Astrocyte (in vitro differentiated cells and primary cell): ENCODE measurements at regions not wholly inside any gene's neighbourhood (a gene's known extent, or its start where the extent isn't known, plus 50 kb on each side); places are given as distances from the start of the nearest gene placed in this dataset.

ENCODE experiments used
- DNase-seq: peaks from one replicate; pipeline ENCODE4 v3.0.0-alpha.2; 2010; ENCODE audit warnings: low read depth
- FAIRE-seq: peaks from 2 replicates; lab custom pipeline; 2011; peaks lifted over from hg19 to GRCh38; lab: Jason Lieb, UNC
- H2AFZ ChIP-seq: 2 replicates; pipeline ENCODE4 v1.6.0; 2012; ENCODE audit warnings: low read depth, low read length, inconsistent platforms
- H3K27ac ChIP-seq: 2 replicates; pipeline ENCODE4 v1.5.1; 2011; ENCODE audit warnings: low read depth, low read length, inconsistent platforms
- H3K27me3 ChIP-seq: 2 replicates; pipeline ENCODE4 v1.6.0; 2011; ENCODE audit warnings: low read length, inconsistent platforms; ENCODE audit not compliant: insufficient read depth
- H3K36me3 ChIP-seq: 2 replicates; pipeline ENCODE4 v1.5.1; 2011; ENCODE audit warnings: low read length, inconsistent platforms; ENCODE audit not compliant: insufficient read depth
- H3K4me1 ChIP-seq: 2 replicates; pipeline ENCODE4 v1.5.1; 2011; ENCODE audit warnings: low read length, inconsistent platforms; ENCODE audit not compliant: insufficient read depth
- H3K4me2 ChIP-seq: 2 replicates; pipeline ENCODE4 v1.6.0; 2012; ENCODE audit warnings: low read length, inconsistent platforms
- H3K4me3 ChIP-seq: 2 replicates; pipeline ENCODE4 v1.5.1; 2011; ENCODE audit warnings: low read depth, mild to moderate bottlenecking, low read length, inconsistent platforms; ENCODE audit not compliant: insufficient read depth
- H3K79me2 ChIP-seq: 2 replicates; pipeline ENCODE4 v1.6.0; 2012; ENCODE audit warnings: mild to moderate bottlenecking, low read length, inconsistent platforms; ENCODE audit not compliant: insufficient read depth
- H3K9ac ChIP-seq: 2 replicates; pipeline ENCODE4 v1.6.0; 2012; ENCODE audit warnings: mild to moderate bottlenecking, low read length, inconsistent platforms
- H3K9me3 ChIP-seq: 2 replicates; pipeline ENCODE4 v1.5.1; 2012; ENCODE audit warnings: low read depth, mild to moderate bottlenecking, low read length, inconsistent platforms; ENCODE audit not compliant: insufficient read depth
- H4K20me1 ChIP-seq: 2 replicates; pipeline ENCODE4 v1.6.0; 2012; ENCODE audit warnings: low read length, inconsistent platforms; ENCODE audit not compliant: insufficient read depth
- H3K27ac Mint-ChIP-seq: one replicate; pipeline ENCODE4 v1.8.0; 2021; ENCODE audit warnings: mild to moderate bottlenecking, mixed read lengths; ENCODE audit not compliant: unreplicated experiment
- H3K27me3 Mint-ChIP-seq: one replicate; pipeline ENCODE4 v1.8.0; 2021; ENCODE audit warnings: low read depth, mixed read lengths; ENCODE audit not compliant: unreplicated experiment
- H3K36me3 Mint-ChIP-seq: one replicate; pipeline ENCODE4 v1.8.0; 2021; ENCODE audit warnings: low read depth, mixed read lengths; ENCODE audit not compliant: unreplicated experiment
- H3K4me1 Mint-ChIP-seq: one replicate; pipeline ENCODE4 v1.8.0; 2021; ENCODE audit warnings: low read depth, mixed read lengths; ENCODE audit not compliant: unreplicated experiment
- H3K4me3 Mint-ChIP-seq: one replicate; pipeline ENCODE4 v1.8.0; 2021; ENCODE audit warnings: mild to moderate bottlenecking, moderate library complexity, mixed read lengths; ENCODE audit not compliant: unreplicated experiment
- H3K9me3 Mint-ChIP-seq: one replicate; pipeline ENCODE4 v1.8.0; 2021; ENCODE audit warnings: mild to moderate bottlenecking, mixed read lengths; ENCODE audit not compliant: unreplicated experiment
- CTCF ChIP-seq: IDR thresholded peaks from 2 replicates; pipeline ENCODE4 v1.5.1; 2011; ENCODE audit warnings: low read depth, mild to moderate bottlenecking, inconsistent platforms, low read length, moderate library complexity; ENCODE audit not compliant: insufficient read depth
- EZH2 ChIP-seq: IDR thresholded peaks from 2 replicates; pipeline ENCODE4 v1.6.1; 2012; ENCODE audit warnings: mild to moderate bottlenecking, low read length, inconsistent platforms; ENCODE audit not compliant: insufficient read depth

GRCh38 chr17:77723909-77724875 lies 234.3 kb upstream of the TNRC6C start:
- Histone ChIP-seq H3K4me2 (no peak overlapping the region), H3K9ac (no peak overlapping the region), H3K36me3 (no peaks in the 10 kb centered on the region), H3K27me3 (peaks cover 27% of the 10 kb centered on the region), H2AFZ (no peak overlapping the region), H3K9me3 (no peaks in the 10 kb centered on the region), H3K4me1 (no peaks in the 10 kb centered on the region), H3K79me2 (no peaks in the 10 kb centered on the region), H3K4me3 (no peak overlapping the region), H4K20me1 (no peaks in the 10 kb centered on the region), H3K27ac (no peak overlapping the region)
- FAIRE-seq (no peak), DNase-seq (no peak)
- H3K27me3 Mint-ChIP-seq, result peaks cover 51% of the 10 kb centered on the region
- TF ChIP-seq EZH2 (no peak), CTCF (no peak)
- no peaks in the 10 kb centered on the region for H3K36me3 Mint-ChIP-seq
- H3K4me1 Mint-ChIP-seq, result no peaks in the 10 kb centered on the region
- peaks cover 17% of the 10 kb centered on the region for H3K9me3 Mint-ChIP-seq
- no peak overlapping the region for H3K27ac Mint-ChIP-seq
- H3K4me3 Mint-ChIP-seq, result no peak overlapping the region

GRCh38 chr17:77724876-77725615 lies 233.5 kb upstream of the TNRC6C start:
- H3K4me1 ChIP-seq, result no peaks in the 10 kb centered on the region
- FAIRE-seq, result no peak
- H3K27me3 Mint-ChIP-seq, result peaks cover 55% of the 10 kb centered on the region

More at GRCh38 chr17:77724876-77725615, 233.5 kb upstream of the TNRC6C start:
- DNase-seq, result no peak
- Histone ChIP-seq H3K79me2 (no peaks in the 10 kb centered on the region), H3K9ac (no peak overlapping the region), H3K4me3 (no peak overlapping the region), H3K4me2 (no peak overlapping the region), H3K36me3 (no peaks in the 10 kb centered on the region), H3K9me3 (no peaks in the 10 kb centered on the region), H4K20me1 (no peaks in the 10 kb centered on the region), H3K27ac (no peak overlapping the region), H2AFZ (no peak overlapping the region), H3K27me3 (peaks cover 28% of the 10 kb centered on the region)
- no peak overlapping the region for H3K27ac Mint-ChIP-seq
- peaks cover 3% of the 10 kb centered on the region for H3K4me1 Mint-ChIP-seq
- H3K4me3 Mint-ChIP-seq, result no peak overlapping the region
- peaks cover 17% of the 10 kb centered on the region for H3K9me3 Mint-ChIP-seq
- TF ChIP-seq CTCF, result no peak
- no peak for TF ChIP-seq EZH2
- no peaks in the 10 kb centered on the region for H3K36me3 Mint-ChIP-seq
